Adrenal gland (tissue), 9 donors: ENCODE measurements at regions not wholly inside any gene's neighbourhood (a gene's known extent, or its start where the extent isn't known, plus 50 kb on each side); places are given as distances from the start of the nearest gene placed in this dataset.

Experiments
- DNase-seq, 7 donors: peaks; one replicate each; pipeline ENCODE4 v3.0.0-alpha.2; 2019 to 2020
- H3K27ac ChIP-seq, 5 donors: fragments of 200-600 bp; sonication (generic) in 4 of 5; 1 replicate in 3 of 5; 2 replicates in 2 of 5; pipeline versions ENCODE4 v1.5.1 to v1.8.0; 2016 to 2020; ENCODE audit warnings: mild to moderate bottlenecking in 1 of 5
- H3K27me3 ChIP-seq: fragments of 200-600 bp; 2 replicates; pipeline ENCODE4 v1.8.0; 2021
- H3K36me3 ChIP-seq, 2 donors: fragments of 200-600 bp; replicated peaks in 1 of 2; 1 replicate in 1 of 2; 2 replicates in 1 of 2; pipeline versions ENCODE4 v1.5.1 to v1.8.0; 2018 to 2022
- H3K4me1 ChIP-seq, 2 donors: fragments of 200-600 bp; replicated peaks in 1 of 2; 1 replicate in 1 of 2; 2 replicates in 1 of 2; pipeline versions ENCODE4 v1.5.1 to v1.8.0; 2018 to 2021
- H3K4me3 ChIP-seq, 4 donors: fragments of 200-600 bp; sonication (generic) in 3 of 4; one replicate each; pipeline ENCODE4 v1.5.1; 2016 to 2018
- H3K9me3 ChIP-seq, 3 donors: fragments of 200-600 bp; sonication (generic) in 1 of 3; replicated peaks in 1 of 3; 1 replicate in 2 of 3; 2 replicates in 1 of 3; pipeline versions ENCODE4 v1.5.1 to v1.8.0; 2016 to 2021
- POLR2A ChIP-seq, 2 donors: fragments of 450-650 bp; IDR thresholded peaks; one replicate each; pipeline ENCODE4 v1.6.1; 2017; ENCODE audit warnings: antibody characterized with exemption in 2 of 2, mild to moderate bottlenecking in 2 of 2, moderate library complexity in 1 of 2
- WGBS, 4 donors: extraction: QIAGEN DNeasy Blood & Tissue Kit in 2 of 4; methylation state at CpG; one replicate each; pipeline versions ENCODE4 v1.1.5 to v1.1.7; 2013 to 2017; 5-methylcytosine and 5-hydroxymethylcytosine counted together
- intact Hi-C, 2 donors: fragments of 100-400 bp; cut with DNase I; formaldehyde crosslinking; loops; one replicate each; pipeline versions ENCODE4 v1.14.1 to v1.15.0; 2022 to 2023
- TF ChIP-seq, protein P1 (sequence below), 6 experiments: fragments of 450-650 bp in 4 of 6; fragments of 200-600 bp in 2 of 6; sonication (generic) in 1 of 6; IDR thresholded peaks; 1 replicate in 5 of 6; 2 replicates in 1 of 6; pipeline versions ENCODE4 v1.5.1 to v1.8.0; 2016 to 2021; ENCODE audit warnings: antibody characterized with exemption in 6 of 6, mild to moderate bottlenecking in 2 of 6, moderate library complexity in 1 of 6
- donor health status: healthy with polysubstance abuse.
- donor health status: Bipolar disorder and iron deficiency.
- donor health status: DM: yes; HTN: yes; CAD: no.
- donor health status: DM: no; HTN: no; CAD: no.
- donor health status: DM: no; HTN: no; CAD: no.

DNA sequence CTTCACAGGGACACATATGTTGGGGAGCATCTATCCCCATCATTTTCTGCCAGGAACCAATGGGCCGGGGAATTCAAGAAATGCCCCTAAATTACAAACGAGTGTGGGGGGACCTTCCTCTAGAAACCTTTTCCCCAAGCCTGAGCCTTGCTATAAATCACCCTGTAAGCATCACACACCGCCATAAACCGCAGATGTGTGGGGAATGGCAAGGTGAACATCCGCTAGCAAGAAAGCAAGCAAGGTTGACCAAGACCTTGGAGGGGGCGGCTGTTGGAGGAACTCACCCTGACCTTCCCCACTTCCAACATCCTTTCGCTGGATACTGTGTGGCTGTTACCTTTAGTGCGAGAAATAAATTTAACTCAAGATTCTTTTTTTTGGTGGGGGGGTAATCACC lies 693.3 kb upstream of the TBX3 start:
- no peak overlapping the region for H3K27ac ChIP-seq
- no peak for DNase-seq
- WGBS, 4 donors, result 88 to 91% (median 89%) methylated on average over 8 of the region's 8 CpGs

DNA sequence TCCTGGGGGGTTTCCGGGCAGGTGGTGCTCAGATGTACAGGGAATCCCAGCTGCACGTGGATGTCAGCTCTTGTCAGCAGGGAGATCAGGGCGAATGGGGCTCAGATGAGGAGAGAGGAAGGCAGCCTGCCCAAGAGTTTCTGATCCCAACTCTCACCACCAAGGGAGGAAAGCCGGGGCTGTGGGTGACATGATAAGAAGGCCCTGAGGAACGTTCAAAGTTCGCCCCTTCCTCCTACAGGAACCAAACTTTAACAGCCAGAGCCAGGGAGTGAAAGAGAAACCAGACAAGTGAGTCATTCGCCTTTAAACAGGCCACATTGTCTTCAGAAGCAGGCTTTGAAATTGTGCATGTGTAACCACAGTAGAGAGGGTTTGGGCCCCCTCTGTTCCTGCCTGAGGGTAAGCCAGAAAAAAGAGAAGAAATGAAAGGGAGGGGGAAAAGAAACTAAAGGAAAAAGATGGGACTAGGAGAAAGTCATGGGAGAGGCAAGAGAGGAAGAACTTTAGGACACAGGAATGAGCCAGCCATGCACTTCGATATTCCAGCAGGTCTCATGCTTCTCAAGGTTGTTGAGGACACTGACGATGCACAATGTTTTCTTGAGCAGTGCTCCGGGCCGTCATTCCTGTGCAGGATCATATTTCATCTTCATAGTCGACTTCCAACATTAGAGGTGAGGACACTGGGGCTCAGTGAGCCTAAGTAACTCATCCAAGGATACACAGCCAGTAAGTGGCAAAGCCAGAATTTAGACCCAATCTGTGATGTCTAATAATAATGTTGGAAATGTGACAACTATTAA lies 691.4 kb upstream of the TBX3 start:
- peaks cover 0 to 7% of the 10 kb centered on the region in 2 donors for H3K4me1 ChIP-seq
- TF ChIP-seq POLR2A (IDR thresholded peaks at IDR 0.05), result no peak
- TF ChIP-seq, protein P1, sequence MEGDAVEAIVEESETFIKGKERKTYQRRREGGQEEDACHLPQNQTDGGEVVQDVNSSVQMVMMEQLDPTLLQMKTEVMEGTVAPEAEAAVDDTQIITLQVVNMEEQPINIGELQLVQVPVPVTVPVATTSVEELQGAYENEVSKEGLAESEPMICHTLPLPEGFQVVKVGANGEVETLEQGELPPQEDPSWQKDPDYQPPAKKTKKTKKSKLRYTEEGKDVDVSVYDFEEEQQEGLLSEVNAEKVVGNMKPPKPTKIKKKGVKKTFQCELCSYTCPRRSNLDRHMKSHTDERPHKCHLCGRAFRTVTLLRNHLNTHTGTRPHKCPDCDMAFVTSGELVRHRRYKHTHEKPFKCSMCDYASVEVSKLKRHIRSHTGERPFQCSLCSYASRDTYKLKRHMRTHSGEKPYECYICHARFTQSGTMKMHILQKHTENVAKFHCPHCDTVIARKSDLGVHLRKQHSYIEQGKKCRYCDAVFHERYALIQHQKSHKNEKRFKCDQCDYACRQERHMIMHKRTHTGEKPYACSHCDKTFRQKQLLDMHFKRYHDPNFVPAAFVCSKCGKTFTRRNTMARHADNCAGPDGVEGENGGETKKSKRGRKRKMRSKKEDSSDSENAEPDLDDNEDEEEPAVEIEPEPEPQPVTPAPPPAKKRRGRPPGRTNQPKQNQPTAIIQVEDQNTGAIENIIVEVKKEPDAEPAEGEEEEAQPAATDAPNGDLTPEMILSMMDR (IDR thresholded peaks at IDR 0.05), result no peak
- no peaks in the 10 kb centered on the region for H3K9me3 ChIP-seq
- no peaks in the 10 kb centered on the region for H3K36me3 ChIP-seq
- intact Hi-C loops, result no loop called here
- DNase-seq, result peak in 5 of 7 donors; percentile 22 to 57 (median 26)
- 42 to 53% (median 49%) methylated on average over 12 of the region's 12 CpGs for WGBS, 4 donors
- H3K4me3 ChIP-seq, result no peak overlapping the region
- no peaks in the 10 kb centered on the region for H3K27me3 ChIP-seq
- H3K27ac ChIP-seq, result no peak overlapping the region

More for the DNA sequence above, 693.3 kb upstream of the TBX3 start:
- H3K4me3 ChIP-seq, result no peak overlapping the region
- no peaks in the 10 kb centered on the region for H3K9me3 ChIP-seq
- TF ChIP-seq, protein P1 (IDR thresholded peaks at IDR 0.05), result no peak
- TF ChIP-seq POLR2A (IDR thresholded peaks at IDR 0.05), result no peak
- no peaks in the 10 kb centered on the region for H3K36me3 ChIP-seq
- no peaks in the 10 kb centered on the region for H3K27me3 ChIP-seq
- H3K4me1 ChIP-seq, result peaks cover 0 to 7% of the 10 kb centered on the region in 2 donors
- intact Hi-C loops, result no loop called here

DNA sequence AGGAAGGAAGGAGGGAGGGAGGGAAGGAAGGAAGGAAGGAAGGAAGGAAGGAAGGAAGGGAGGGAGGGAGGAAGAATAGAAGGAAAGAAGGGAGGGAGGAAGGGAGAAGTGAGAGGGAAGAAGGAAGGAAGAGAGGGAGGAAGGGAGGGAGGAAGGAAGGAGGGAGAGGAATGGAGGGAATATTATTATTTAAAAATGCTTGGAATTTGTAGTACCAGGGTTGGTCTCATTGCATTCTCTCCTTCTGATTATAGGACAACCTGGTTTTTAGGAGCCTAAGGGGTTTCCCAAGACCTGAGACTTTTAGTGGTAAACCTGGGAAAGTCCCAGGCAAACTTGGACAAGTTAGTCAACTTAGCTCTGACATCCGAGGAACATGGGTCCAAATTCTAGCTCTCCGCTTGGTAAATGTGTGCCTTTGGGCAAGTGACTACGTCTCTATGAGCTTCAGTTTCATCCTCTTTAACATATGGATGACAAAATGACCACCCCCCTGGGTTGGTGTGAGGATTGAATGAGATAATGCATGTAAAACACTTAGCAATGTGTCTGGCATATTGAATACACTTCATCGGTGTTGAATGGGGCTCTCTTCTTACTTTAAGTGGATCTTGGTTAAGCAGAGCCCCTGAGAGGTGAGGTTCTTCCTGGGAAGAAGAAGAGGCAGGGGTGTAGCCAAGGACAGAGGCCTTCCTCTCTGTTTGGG lies 690.7 kb upstream of the TBX3 start:
- DNase-seq, result no peak
- H3K36me3 ChIP-seq, result no peaks in the 10 kb centered on the region
- H3K27me3 ChIP-seq, result no peaks in the 10 kb centered on the region
- H3K4me1 ChIP-seq, result peaks cover 0 to 7% of the 10 kb centered on the region in 2 donors
- TF ChIP-seq, protein P1 (IDR thresholded peaks at IDR 0.05), result no peak
- no peak for TF ChIP-seq POLR2A (IDR thresholded peaks at IDR 0.05)
- intact Hi-C loops, result no loop called here
- H3K4me3 ChIP-seq, result no peak overlapping the region
- no peak overlapping the region for H3K27ac ChIP-seq
- H3K9me3 ChIP-seq, result no peaks in the 10 kb centered on the region
- 93 to 96% (median 96%) methylated on average over 4 of the region's 4 CpGs for WGBS, 4 donors

DNA sequence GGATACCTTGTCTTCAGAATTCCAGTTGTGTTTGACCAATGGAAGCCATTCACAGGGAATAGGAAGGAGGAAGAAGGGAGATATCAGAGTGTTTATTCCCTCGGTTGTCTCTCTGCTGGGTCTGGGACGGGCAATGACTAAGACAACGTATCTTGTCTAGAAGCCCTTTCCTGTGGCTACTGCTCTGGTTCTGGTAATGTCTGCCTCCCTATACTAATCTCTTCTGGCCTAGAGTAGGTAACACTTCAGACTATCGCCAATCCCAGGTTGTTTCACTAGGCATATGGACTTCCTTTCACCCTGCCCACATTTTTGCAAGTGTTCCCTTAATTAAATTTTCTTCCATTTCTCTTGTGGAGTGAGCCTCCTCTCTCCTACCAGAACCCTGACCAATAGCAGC lies 687.7 kb upstream of the TBX3 start:
- peaks cover 0 to 7% of the 10 kb centered on the region in 2 donors for H3K4me1 ChIP-seq
- WGBS, 4 donors, result 89 to 97% (median 93%) methylated on average over 4 of the region's 4 CpGs
- no peaks in the 10 kb centered on the region for H3K27me3 ChIP-seq
- H3K27ac ChIP-seq, result no peak overlapping the region
- no peaks in the 10 kb centered on the region for H3K9me3 ChIP-seq
- intact Hi-C loops, result no loop called here
- no peak overlapping the region for H3K4me3 ChIP-seq
- no peaks in the 10 kb centered on the region for H3K36me3 ChIP-seq
- TF ChIP-seq POLR2A (IDR thresholded peaks at IDR 0.05), result no peak
- TF ChIP-seq, protein P1 (IDR thresholded peaks at IDR 0.05), result no peak
- no peak for DNase-seq
